Smooth muscle cell (in vitro differentiated cells): ENCODE measurements at regions not wholly inside any gene's neighbourhood (a gene's known extent, or its start where the extent isn't known, plus 50 kb on each side); places are given as distances from the start of the nearest gene placed in this dataset.

ENCODE experiments used
- DNase-seq: peaks from one replicate; lab custom pipeline; 2025; ENCODE audit not compliant: unreplicated experiment; lab: John Stamatoyannopoulos, UW
- H2AFZ ChIP-seq: fragments of 200-600 bp; sonication (generic); 2 replicates; pipeline ENCODE4 v1.6.0; 2016; ENCODE audit warnings: antibody characterized with exemption, low read depth, mild to moderate bottlenecking
- H3F3A ChIP-seq: fragments of 200-600 bp; sonication (generic); 2 replicates; pipeline ENCODE4 v1.6.0; 2017; ENCODE audit warnings: antibody characterized with exemption, low read depth
- H3K27ac ChIP-seq: fragments of 200-600 bp; sonication (generic); 2 replicates; pipeline ENCODE4 v1.5.1; 2016; ENCODE audit warnings: low read depth, mild to moderate bottlenecking
- H3K27me3 ChIP-seq: fragments of 200-600 bp; sonication (generic); 2 replicates; pipeline ENCODE4 v1.6.1; 2016; ENCODE audit warnings: low read depth, mild to moderate bottlenecking
- H3K36me3 ChIP-seq: fragments of 200-600 bp; sonication (generic); 2 replicates; pipeline ENCODE4 v1.5.1; 2016; ENCODE audit warnings: low read depth
- H3K4me1 ChIP-seq: fragments of 200-600 bp; sonication (generic); 2 replicates; pipeline ENCODE4 v1.5.1; 2016; ENCODE audit warnings: low read depth
- H3K4me2 ChIP-seq: fragments of 200-600 bp; sonication (generic); 2 replicates; pipeline ENCODE4 v1.6.0; 2016; ENCODE audit warnings: mild to moderate bottlenecking
- H3K4me3 ChIP-seq: fragments of 200-600 bp; sonication (generic); 2 replicates; pipeline ENCODE4 v1.5.1; 2016; ENCODE audit warnings: mild to moderate bottlenecking
- H3K79me2 ChIP-seq: fragments of 200-600 bp; sonication (generic); 2 replicates; pipeline ENCODE4 v1.6.0; 2016; ENCODE audit warnings: low read depth, mild to moderate bottlenecking
- H3K9ac ChIP-seq: fragments of 200-600 bp; sonication (generic); 2 replicates; pipeline ENCODE4 v1.6.0; 2016; ENCODE audit warnings: low read depth
- H3K9me3 ChIP-seq: fragments of 200-600 bp; sonication (generic); replicated peaks from 2 replicates; pipeline ENCODE4 v1.5.1; 2016; ENCODE audit warnings: low read depth
- H4K20me1 ChIP-seq: fragments of 200-600 bp; sonication (generic); 2 replicates; pipeline ENCODE4 v1.6.0; 2016; ENCODE audit warnings: low read depth
- CTCF ChIP-seq: fragments of 200-600 bp; sonication (generic); IDR thresholded peaks from 2 replicates; pipeline ENCODE4 v1.5.1; 2017; ENCODE audit warnings: borderline replicate concordance, mild to moderate bottlenecking, antibody characterized with exemption; ENCODE audit not compliant: insufficient read depth, poor library complexity, severe bottlenecking
- WGBS: methylation state at CpG from one replicate; pipeline ENCODE4 v1.1.7; 2016; ENCODE audit warnings: low lambda C conversion rate; 5-methylcytosine and 5-hydroxymethylcytosine counted together

DNA sequence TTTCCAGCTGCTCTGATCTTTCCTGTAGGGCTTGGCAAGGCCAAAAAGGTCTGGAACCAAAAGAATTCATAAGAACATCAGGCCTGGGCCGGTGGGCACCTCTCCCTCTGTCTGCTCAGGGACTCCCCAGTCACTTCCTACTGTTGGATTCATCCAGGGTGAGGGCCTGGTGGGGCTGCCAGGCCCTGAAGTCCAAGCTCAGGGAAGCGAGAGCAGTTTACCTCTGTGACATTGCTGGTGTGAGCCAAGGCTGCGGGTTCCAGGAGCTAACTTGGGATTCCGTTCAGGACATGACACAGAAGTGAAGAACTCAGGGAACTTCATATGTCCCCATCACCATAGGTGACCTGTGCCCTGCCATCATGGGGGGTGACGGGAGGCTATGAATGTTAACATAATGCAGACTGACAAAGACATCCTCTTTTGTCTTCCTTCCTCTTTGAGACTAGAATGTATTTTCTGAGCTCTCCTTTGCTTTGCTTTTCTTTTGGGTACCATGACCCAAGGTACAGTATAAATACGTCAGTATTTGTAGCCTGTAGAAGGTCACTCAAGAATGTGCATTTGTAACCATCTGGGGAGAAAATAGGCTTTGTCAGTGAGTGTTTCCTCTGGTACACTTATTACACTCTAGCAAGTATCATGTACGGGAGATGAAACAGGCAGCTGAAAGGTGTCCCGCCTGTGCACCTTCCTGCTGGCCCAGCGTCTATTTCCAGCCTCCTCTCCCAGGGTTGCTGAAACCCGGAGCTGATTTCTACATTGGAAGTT, 130.5 kb upstream of the SLC1A4 start:
- H3F3A ChIP-seq: peaks cover 25% of the 10 kb centered on the region
- H3K4me2 ChIP-seq: peak overlapping the region; percentile 85
- H3K27ac ChIP-seq: peak overlapping the region; percentile 81
- WGBS: 55% methylated on average over 10 of the region's 10 CpGs
- peak overlapping the region; percentile 46 for H3K4me3 ChIP-seq
- H3K36me3 ChIP-seq: no peaks in the 10 kb centered on the region
- no peaks in the 10 kb centered on the region for H3K27me3 ChIP-seq
- no peak overlapping the region for H3K9ac ChIP-seq
- no peaks in the 10 kb centered on the region for H3K9me3 ChIP-seq
- H2AFZ ChIP-seq: peak overlapping the region; percentile 70
- peaks cover 29% of the 10 kb centered on the region for H3K4me1 ChIP-seq
- H3K79me2 ChIP-seq: no peaks in the 10 kb centered on the region
- no peak for DNase-seq
- no peaks in the 10 kb centered on the region for H4K20me1 ChIP-seq
- TF ChIP-seq CTCF: no peak

DNA sequence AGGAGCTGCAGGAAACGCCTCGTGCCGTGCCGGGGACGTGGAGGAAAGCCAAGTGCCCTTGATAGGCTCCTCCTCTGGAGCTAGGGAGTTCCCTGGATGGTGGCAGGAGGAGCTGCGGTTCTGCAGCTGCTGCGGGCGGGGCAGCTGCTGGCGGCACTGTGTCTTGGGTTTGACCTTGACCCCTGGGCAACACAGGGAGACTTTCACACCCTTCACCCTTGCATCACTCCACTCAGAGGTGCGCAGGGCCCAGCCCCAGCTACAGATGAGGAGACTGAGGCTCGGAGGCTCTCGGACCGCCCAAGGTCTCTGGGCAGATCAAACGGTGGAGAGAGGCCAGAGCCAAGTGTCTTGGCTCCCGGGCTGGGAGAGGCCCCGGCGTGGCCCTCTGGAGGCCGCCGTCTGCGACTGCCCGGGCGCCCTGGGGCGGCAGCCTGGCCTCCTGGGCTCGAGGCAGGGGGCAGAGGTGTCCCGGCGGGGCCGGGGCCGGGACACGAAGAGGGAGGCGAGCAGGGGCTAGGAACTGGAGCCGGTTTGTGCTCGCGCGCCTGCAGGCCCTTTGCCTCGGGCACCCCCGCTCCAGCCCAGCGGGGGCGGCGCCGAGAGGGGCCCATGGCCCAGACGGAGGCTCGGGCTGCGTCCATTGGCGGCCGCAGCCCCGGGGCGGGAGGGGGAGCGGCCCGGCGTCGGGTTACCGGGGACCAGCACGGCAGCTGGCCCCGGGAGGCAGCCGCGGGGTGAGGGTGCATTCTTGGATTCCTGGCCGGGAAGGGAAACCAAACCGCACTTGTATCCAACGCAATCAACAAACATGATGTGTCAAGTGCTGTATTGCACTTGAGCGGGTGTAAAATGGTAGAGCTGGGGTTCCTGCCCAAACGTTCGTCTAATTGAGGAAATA, 129.6 kb upstream of the SLC1A4 start:
- Histone ChIP-seq H3K79me2 (no peaks in the 10 kb centered on the region), H4K20me1 (no peaks in the 10 kb centered on the region), H3K27me3 (no peaks in the 10 kb centered on the region), H3K36me3 (no peaks in the 10 kb centered on the region), H3K9ac (peak overlapping the region; percentile 73), H3K4me3 (peak overlapping the region; percentile 46), H3K27ac (peak overlapping the region; percentile 81), H3K9me3 (no peaks in the 10 kb centered on the region), H3K4me1 (peaks cover 29% of the 10 kb centered on the region), H2AFZ (peak overlapping the region; percentile 70), H3F3A (peaks cover 25% of the 10 kb centered on the region), H3K4me2 (peak overlapping the region; percentile 85)
- WGBS: 3% methylated on average over 45 of the region's 62 CpGs
- DNase-seq: peak; percentile 85
- TF ChIP-seq CTCF: no peak

DNA sequence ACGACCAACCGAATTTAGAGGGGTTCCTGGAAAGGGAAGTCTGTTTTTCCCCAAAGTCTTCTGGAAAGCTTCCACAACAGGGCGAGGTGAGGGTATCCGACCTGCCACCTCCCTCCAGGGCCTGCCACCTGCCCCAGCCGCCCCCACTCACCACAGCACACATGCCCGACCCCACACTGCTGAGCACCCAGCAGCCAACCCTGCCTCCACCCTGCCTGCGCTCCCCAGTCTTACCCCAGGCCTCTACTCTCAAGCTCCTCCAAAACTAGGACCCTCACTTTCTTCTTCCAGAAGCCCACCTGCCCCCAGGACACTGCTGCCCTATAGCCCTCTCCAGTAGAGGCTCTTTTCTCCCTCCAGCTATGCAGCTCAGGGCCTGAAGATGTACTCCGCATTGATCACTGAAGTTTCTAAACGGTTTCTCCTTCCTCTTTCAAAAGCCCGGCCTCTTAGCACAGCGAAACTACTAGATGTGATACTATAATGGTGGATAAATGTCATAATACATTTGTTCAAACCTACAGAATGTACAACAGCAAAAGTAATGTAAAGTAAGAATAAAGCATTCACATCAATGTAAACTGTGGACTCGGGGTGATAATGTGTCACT, 128.8 kb upstream of the SLC1A4 start:
- Histone ChIP-seq H3K4me2 (peak overlapping the region; percentile 85), H3F3A (peaks cover 25% of the 10 kb centered on the region), H3K27me3 (no peaks in the 10 kb centered on the region), H2AFZ (no peak overlapping the region), H4K20me1 (no peaks in the 10 kb centered on the region), H3K36me3 (no peaks in the 10 kb centered on the region), H3K9me3 (no peaks in the 10 kb centered on the region), H3K4me1 (peaks cover 29% of the 10 kb centered on the region), H3K79me2 (no peaks in the 10 kb centered on the region), H3K9ac (no peak overlapping the region), H3K27ac (peak overlapping the region; percentile 81), H3K4me3 (peak overlapping the region; percentile 46)
- TF ChIP-seq CTCF: no peak
- WGBS: 85% methylated on average over 12 of the region's 12 CpGs
- DNase-seq: no peak
